ENCODE measurements at regions not wholly inside any gene's neighbourhood (a gene's known extent, or its start where the extent isn't known, plus 50 kb on each side); places are given as distances from the start of the nearest gene placed in this dataset.

DNA sequence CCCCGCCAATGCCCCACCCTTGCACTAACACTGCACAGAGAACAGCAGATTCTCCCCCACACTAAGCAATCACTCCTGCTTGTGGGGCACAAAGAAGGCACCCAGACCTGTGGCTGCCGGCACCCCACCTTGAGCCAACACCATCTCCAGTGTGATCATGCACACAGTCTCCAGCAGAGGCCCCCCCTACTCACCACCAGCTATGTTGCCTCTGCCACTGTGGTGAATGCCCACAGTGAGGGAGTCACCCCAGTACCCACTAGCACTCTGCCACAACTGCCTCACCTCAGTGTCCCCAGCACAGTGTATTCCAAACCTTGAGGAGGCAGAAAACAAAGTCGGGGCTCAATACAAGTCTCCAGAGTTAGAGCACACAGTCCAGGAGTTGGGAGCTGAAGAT lies 261.7 kb upstream of the SSTR1 start:
- TF ChIP-seq ELF4 (IDR thresholded peaks at IDR 0.05) (no peak), NFRKB (IDR thresholded peaks at IDR 0.05) (no peak), ZNF384 (IDR thresholded peaks at IDR 0.05) (no peak), FOXA1 (IDR thresholded peaks at IDR 0.05) (no peak)
- TF ChIP-seq, protein P1, sequence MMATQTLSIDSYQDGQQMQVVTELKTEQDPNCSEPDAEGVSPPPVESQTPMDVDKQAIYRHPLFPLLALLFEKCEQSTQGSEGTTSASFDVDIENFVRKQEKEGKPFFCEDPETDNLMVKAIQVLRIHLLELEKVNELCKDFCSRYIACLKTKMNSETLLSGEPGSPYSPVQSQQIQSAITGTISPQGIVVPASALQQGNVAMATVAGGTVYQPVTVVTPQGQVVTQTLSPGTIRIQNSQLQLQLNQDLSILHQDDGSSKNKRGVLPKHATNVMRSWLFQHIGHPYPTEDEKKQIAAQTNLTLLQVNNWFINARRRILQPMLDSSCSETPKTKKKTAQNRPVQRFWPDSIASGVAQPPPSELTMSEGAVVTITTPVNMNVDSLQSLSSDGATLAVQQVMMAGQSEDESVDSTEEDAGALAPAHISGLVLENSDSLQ (IDR thresholded peaks at IDR 0.05): no peak
- no peak for DNase-seq (ENCODE audit: extremely low spot score)
- ChIA-PET POLR2A (no interaction called here), CTCF (no interaction called here)

DNA sequence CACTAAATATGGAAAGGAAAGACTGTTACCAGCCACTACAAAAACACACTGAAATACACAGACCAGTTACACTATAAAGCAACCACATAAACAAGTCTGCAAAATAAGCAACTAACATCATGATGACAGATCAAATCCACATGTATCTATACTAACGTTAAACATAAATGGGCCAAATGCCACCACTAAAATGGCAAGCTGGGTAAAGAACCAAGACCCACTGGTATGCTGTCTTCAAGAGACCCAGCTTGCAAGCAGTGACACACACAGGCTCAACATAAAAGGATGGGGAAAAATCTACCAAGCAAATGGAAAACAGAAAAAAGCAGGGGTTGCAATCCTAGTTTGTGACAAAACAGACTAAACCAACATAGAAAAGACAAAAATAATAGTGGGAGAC lies 260.9 kb upstream of the SSTR1 start:
- CTCF ChIA-PET: no interaction called here

DNA sequence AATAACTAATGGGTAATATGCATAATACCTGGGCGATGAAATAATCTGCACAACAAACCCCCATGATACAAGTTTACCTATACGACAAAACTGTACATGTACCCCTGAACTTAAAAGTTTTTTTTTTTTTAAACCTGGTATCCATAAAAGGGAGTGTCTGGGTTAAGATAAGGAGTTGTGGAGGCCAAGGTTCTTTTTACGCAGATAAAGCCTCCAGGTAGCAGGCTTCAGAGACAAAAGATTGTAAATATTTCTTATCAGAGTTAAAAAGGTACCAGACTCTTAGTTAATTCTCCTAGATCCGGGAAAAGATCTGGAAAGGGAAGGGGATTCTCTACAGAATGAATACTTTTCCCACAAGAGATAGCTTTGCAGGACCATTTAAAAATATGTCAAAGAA lies 259.4 kb upstream of the SSTR1 start:
- TF ChIP-seq FOXA1 (IDR thresholded peaks at IDR 0.05): no peak
- CTCF ChIA-PET: no interaction called here
- POLR2A ChIA-PET: no interaction called here
- no peak for DNase-seq (ENCODE audit: extremely low spot score)

More for the DNA sequence above, 260.9 kb upstream of the SSTR1 start:
- POLR2A ChIA-PET: no interaction called here
- DNase-seq (ENCODE audit: extremely low spot score): no peak
- TF ChIP-seq SUZ12 (IDR thresholded peaks at IDR 0.05) (no peak), CTBP1 (IDR thresholded peaks at IDR 0.05; ENCODE audit: borderline replicate concordance) (no peak), FOXM1 (IDR thresholded peaks at IDR 0.05; ENCODE audit: borderline replicate concordance) (no peak), FOXA1 (IDR thresholded peaks at IDR 0.05) (no peak), HDGF (IDR thresholded peaks at IDR 0.05; ENCODE audit: borderline replicate concordance) (no peak), ZNF384 (IDR thresholded peaks at IDR 0.05) (no peak)

DNA sequence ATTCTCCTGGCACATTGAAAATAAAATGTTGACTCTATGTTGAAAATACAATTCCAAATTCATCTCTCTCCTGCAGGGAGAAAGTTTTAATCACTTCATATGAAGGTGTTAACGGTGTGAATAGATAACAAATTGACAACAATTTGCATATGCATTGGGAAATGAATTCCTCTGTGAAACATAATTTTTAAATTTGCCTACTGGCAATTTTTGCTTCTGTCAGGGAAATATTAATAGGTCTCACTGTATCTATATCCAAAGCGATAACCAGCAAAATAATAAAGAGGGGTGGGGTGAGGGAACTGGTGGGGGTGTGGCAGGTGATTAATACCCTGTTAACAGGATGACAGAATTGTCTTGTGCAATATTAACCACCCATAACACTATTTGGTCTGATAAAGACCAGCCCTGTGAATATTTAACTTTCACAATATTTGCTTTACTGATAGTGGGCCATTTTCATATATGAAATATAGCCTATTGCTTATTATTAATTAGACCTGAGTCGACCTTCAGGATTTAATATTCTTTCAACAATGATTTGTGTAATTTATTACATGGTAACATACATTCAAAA lies 239.0 kb upstream of the SSTR1 start:
- no peak for TF ChIP-seq ARNT (IDR thresholded peaks at IDR 0.05)
- no peak for TF ChIP-seq LEF1 (IDR thresholded peaks at IDR 0.05; ENCODE audit: borderline replicate concordance)
- no peak for TF ChIP-seq NFRKB (IDR thresholded peaks at IDR 0.05)
- no peak for TF ChIP-seq BHLHE40 (IDR thresholded peaks at IDR 0.05; ENCODE audit: borderline replicate concordance)
- no peak for TF ChIP-seq FOXM1 (IDR thresholded peaks at IDR 0.05; ENCODE audit: borderline replicate concordance)
- TF ChIP-seq L3MBTL2 (conservative IDR thresholded peaks at IDR 0.05): no peak
- no peak for TF ChIP-seq ZNF384 (IDR thresholded peaks at IDR 0.05)
- CTCF ChIA-PET: interaction anchor here (0.7 kb wide), 1 partner anchor 119 kb away, joined by 4 read pairs; no protein-coding TSS in a partner anchor
- no peak for DNase-seq (ENCODE audit: extremely low spot score)

DNA sequence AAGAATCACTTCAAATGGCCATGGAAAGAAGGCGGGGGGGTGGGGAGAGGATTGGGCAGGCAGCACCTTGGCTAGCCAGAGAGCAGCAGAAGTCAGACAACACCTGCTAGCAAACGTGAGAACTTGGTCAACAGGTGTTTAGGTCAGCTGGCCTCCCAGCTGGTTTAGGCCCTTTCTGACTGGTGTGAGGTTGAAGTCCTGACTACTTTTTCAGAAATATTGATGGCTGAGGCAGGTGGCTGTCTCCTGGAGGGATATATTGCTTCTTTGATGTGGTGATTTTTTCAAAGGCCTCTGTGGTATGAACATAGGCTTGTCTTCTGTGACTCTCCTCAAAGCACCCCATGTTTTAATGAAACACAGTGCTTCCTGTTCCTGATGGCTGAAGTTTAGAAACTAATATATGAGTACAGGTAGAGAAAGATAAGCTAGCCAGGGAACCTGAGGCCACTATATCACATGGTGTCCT lies 238.2 kb upstream of the SSTR1 start:
- ChIA-PET CTCF (interaction anchor here (0.7 kb wide), 1 partner anchor 118 kb away, joined by 4 read pairs; no protein-coding TSS in a partner anchor), POLR2A (no interaction called here)
- DNase-seq (ENCODE audit: extremely low spot score): no peak
- TF ChIP-seq NFRKB (IDR thresholded peaks at IDR 0.05) (no peak), HDGF (IDR thresholded peaks at IDR 0.05; ENCODE audit: borderline replicate concordance) (no peak), SUZ12 (IDR thresholded peaks at IDR 0.05) (no peak), CTBP1 (IDR thresholded peaks at IDR 0.05; ENCODE audit: borderline replicate concordance) (no peak), SP1 (IDR thresholded peaks at IDR 0.05) (no peak), FOXK2 (IDR thresholded peaks at IDR 0.05) (no peak), ZNF384 (IDR thresholded peaks at IDR 0.05) (no peak), ARNT (IDR thresholded peaks at IDR 0.05) (no peak), ELF4 (IDR thresholded peaks at IDR 0.05) (no peak), FOXA1 (IDR thresholded peaks at IDR 0.05) (no peak), TARDBP (IDR thresholded peaks at IDR 0.05) (no peak), FOXM1 (IDR thresholded peaks at IDR 0.05; ENCODE audit: borderline replicate concordance) (no peak), LEF1 (IDR thresholded peaks at IDR 0.05; ENCODE audit: borderline replicate concordance) (no peak), L3MBTL2 (conservative IDR thresholded peaks at IDR 0.05) (no peak)
- TF ChIP-seq, protein P1 (IDR thresholded peaks at IDR 0.05): no peak

More for the DNA sequence above, 239.0 kb upstream of the SSTR1 start:
- POLR2A ChIA-PET: no interaction called here

DNA sequence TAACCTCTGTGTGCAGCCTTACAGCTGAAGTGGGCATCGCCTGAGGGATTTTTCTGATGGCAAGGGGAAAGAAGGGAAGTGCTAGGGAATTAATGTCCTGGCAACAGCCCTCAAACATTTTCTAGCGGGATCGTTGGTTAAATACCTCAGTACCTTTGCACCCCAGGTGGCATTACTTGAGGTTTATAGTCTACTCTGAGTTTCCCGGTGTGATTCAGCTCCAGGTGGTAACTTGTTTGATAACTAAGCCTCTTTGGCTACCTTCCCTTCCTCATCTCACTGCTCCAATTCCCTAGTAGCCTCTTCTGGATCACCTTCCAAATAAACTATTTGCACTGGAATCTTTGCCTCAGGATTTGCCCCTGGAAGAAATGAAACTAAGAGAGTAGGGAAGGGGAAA lies 237.0 kb upstream of the SSTR1 start:
- ChIA-PET CTCF (no interaction called here), POLR2A (no interaction called here)
- TF ChIP-seq ARNT (IDR thresholded peaks at IDR 0.05): no peak
- no peak for TF ChIP-seq ZNF384 (IDR thresholded peaks at IDR 0.05)
- TF ChIP-seq FOXK2 (IDR thresholded peaks at IDR 0.05): no peak
- no peak for TF ChIP-seq SUZ12 (IDR thresholded peaks at IDR 0.05)
- no peak for TF ChIP-seq FOXA1 (IDR thresholded peaks at IDR 0.05)
- no peak for TF ChIP-seq CTBP1 (IDR thresholded peaks at IDR 0.05; ENCODE audit: borderline replicate concordance)
- TF ChIP-seq HDGF (IDR thresholded peaks at IDR 0.05; ENCODE audit: borderline replicate concordance): no peak
- no peak for TF ChIP-seq ELF4 (IDR thresholded peaks at IDR 0.05)
- DNase-seq (ENCODE audit: extremely low spot score): no peak

DNA sequence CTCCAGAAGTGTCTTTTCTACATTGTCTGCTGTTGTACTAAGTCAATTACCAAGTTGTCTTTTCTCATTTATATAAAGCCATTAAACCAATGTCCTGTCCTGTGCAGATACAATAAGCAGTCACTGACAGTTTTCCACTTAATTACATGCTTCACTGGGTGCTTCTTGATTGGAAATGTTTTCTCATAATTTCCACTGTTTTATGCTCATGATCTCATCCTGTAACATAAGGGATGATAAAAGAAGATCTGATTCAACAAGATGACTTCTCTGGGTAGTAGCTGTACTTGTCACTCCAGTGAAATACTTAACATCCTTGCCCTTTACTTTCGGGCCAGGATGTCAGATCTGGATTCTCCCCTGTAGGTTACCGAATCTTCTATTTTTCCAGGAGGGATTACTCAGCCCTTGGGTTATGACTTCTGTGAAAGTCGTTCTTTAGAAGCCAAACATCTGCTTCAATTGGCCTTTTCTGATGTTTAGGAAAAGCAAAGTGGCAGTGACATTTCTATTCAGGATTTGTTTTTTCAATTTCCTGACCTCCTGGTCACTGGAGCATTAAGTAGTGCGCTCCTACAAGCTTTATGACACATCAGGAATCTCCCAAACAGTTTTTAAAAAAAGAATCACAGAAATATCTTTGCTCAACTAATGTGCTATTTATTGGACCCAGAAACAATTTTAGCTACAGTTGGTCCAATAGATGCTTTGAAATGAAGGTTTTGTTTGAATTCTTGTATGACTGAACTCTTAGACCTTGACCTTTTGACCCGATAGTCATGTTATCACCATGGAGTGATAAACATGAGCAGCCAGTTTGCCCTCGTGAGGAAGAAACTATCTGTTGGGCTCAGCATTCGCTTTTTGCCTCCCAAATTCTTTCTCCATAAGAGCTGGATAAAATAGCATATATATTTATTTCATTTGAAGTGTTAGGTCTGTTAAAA lies 234.5 kb upstream of the SSTR1 start:
- CTCF ChIA-PET: no interaction called here
- DNase-seq (ENCODE audit: extremely low spot score): no peak
- POLR2A ChIA-PET: no interaction called here

More for the DNA sequence above, 234.5 kb upstream of the SSTR1 start:
- TF ChIP-seq LEF1 (IDR thresholded peaks at IDR 0.05; ENCODE audit: borderline replicate concordance): no peak
- TF ChIP-seq ZNF384 (IDR thresholded peaks at IDR 0.05): no peak
- TF ChIP-seq CTBP1 (IDR thresholded peaks at IDR 0.05; ENCODE audit: borderline replicate concordance): no peak
- TF ChIP-seq ARNT (IDR thresholded peaks at IDR 0.05): no peak
- no peak for TF ChIP-seq FOXA1 (IDR thresholded peaks at IDR 0.05)
- no peak for TF ChIP-seq L3MBTL2 (conservative IDR thresholded peaks at IDR 0.05)
- TF ChIP-seq NFRKB (IDR thresholded peaks at IDR 0.05): no peak
- TF ChIP-seq TARDBP (IDR thresholded peaks at IDR 0.05): no peak
- TF ChIP-seq SUZ12 (IDR thresholded peaks at IDR 0.05): no peak
- no peak for TF ChIP-seq HDGF (IDR thresholded peaks at IDR 0.05; ENCODE audit: borderline replicate concordance)
- TF ChIP-seq BHLHE40 (IDR thresholded peaks at IDR 0.05; ENCODE audit: borderline replicate concordance): no peak
- TF ChIP-seq, protein P1 (IDR thresholded peaks at IDR 0.05): no peak
- no peak for TF ChIP-seq ELF4 (IDR thresholded peaks at IDR 0.05)
- TF ChIP-seq FOXM1 (IDR thresholded peaks at IDR 0.05; ENCODE audit: borderline replicate concordance): no peak

All from HEK293T (cell line).